Activated B cell treated with CpG ODN at 0.5 μM for 24 hours (primary cell): ENCODE measurements at regions not wholly inside any gene's neighbourhood (a gene's known extent, or its start where the extent isn't known, plus 50 kb on each side); places are given as distances from the start of the nearest gene placed in this dataset.

Source experiments
- ATAC-seq: fragments of 200-7000 bp; cut with Tn5 transposase; one replicate; pipeline ENCODE4 v1.10.0; 2021; ENCODE audit warnings: low read depth, mild to moderate bottlenecking, moderate library complexity
- CTCF ChIA-PET: fragments of 350-600 bp; sonication (Branson Sonifier 250); formaldehyde crosslinking; loops from one replicate; lab custom pipeline; 2021; ENCODE audit warnings: antibody characterized with exemption; lab: Charles Lee
- POLR2A ChIA-PET: fragments of 350-600 bp; sonication (Branson Sonifier 250); formaldehyde crosslinking; loops from one replicate; lab custom pipeline; 2021; ENCODE audit warnings: antibody characterized with exemption; lab: Charles Lee
- DNase-seq: peaks from one replicate; pipeline ENCODE4 v3.0.0; 2022
- H3K27ac Mint-ChIP-seq: one replicate; pipeline ENCODE4 v1.8.0; 2020; ENCODE audit warnings: mixed read lengths
- H3K27me3 Mint-ChIP-seq: one replicate; pipeline ENCODE4 v1.8.0; 2021; ENCODE audit warnings: mixed read lengths
- H3K36me3 Mint-ChIP-seq: one replicate; pipeline ENCODE4 v1.8.0; 2021; ENCODE audit warnings: low read depth, mixed read lengths
- H3K4me1 Mint-ChIP-seq: one replicate; pipeline ENCODE4 v1.8.0; 2021; ENCODE audit warnings: mixed read lengths
- H3K4me3 Mint-ChIP-seq: one replicate; pipeline ENCODE4 v1.8.0; 2020; ENCODE audit warnings: mild to moderate bottlenecking, mixed read lengths
- H3K9me3 Mint-ChIP-seq: one replicate; pipeline ENCODE4 v1.8.0; 2020; ENCODE audit warnings: mixed read lengths
- CTCF ChIP-seq: fragments of 200-600 bp; IDR thresholded peaks from one replicate; pipeline ENCODE4 v1.8.0; 2022; ENCODE audit warnings: antibody characterized with exemption, mild to moderate bottlenecking
- intact Hi-C: fragments of 100-400 bp; cut with micrococcal nuclease; formaldehyde crosslinking; loops from one replicate; pipeline ENCODE4 v1.15.1; 2024

- no peak for DNase-seq
- ChIA-PET POLR2A (no interaction called here), CTCF (no interaction called here)
- H3K4me1 Mint-ChIP-seq, result no peaks in the 10 kb centered on the region
- H3K27me3 Mint-ChIP-seq, result no peaks in the 10 kb centered on the region
- TF ChIP-seq CTCF, result no peak
- H3K9me3 Mint-ChIP-seq, result no peaks in the 10 kb centered on the region
- no peak for ATAC-seq
- no peaks in the 10 kb centered on the region for H3K36me3 Mint-ChIP-seq
- intact Hi-C loops, result no loop called here
- no peak overlapping the region for H3K4me3 Mint-ChIP-seq
- H3K27ac Mint-ChIP-seq, result no peak overlapping the region
Measured at GRCh38 chrX:69431420-69431819, 72.7 kb upstream of the NALF2 start.

- no peak for DNase-seq
- TF ChIP-seq CTCF, result no peak
- ChIA-PET CTCF (no interaction called here), POLR2A (no interaction called here)
- no peaks in the 10 kb centered on the region for H3K27me3 Mint-ChIP-seq
- no peaks in the 10 kb centered on the region for H3K9me3 Mint-ChIP-seq
- H3K4me3 Mint-ChIP-seq, result no peak overlapping the region
- intact Hi-C loops, result no loop called here
- ATAC-seq, result no peak
- H3K27ac Mint-ChIP-seq, result no peak overlapping the region
- no peaks in the 10 kb centered on the region for H3K36me3 Mint-ChIP-seq
- H3K4me1 Mint-ChIP-seq, result no peaks in the 10 kb centered on the region
Measured at GRCh38 chrX:69430785-69431184, 73.3 kb upstream of the NALF2 start.

GRCh38 chrX:69429339-69430015, 74.6 kb upstream of the NALF2 start:
- CTCF ChIA-PET, result no interaction called here
- intact Hi-C loops, result no loop called here
- ATAC-seq (no peak), DNase-seq (no peak)
- Mint-ChIP-seq H3K4me1 (no peaks in the 10 kb centered on the region), H3K4me3 (no peak overlapping the region), H3K27me3 (no peaks in the 10 kb centered on the region), H3K36me3 (no peaks in the 10 kb centered on the region), H3K9me3 (no peaks in the 10 kb centered on the region), H3K27ac (no peak overlapping the region)
- TF ChIP-seq CTCF, result no peak
- POLR2A ChIA-PET, result no interaction called here

GRCh38 chrX:69428216-69428615, 75.9 kb upstream of the NALF2 start:
- Mint-ChIP-seq H3K27me3 (no peaks in the 10 kb centered on the region), H3K36me3 (no peaks in the 10 kb centered on the region), H3K4me1 (no peaks in the 10 kb centered on the region), H3K9me3 (no peaks in the 10 kb centered on the region), H3K27ac (no peak overlapping the region), H3K4me3 (no peak overlapping the region)
- POLR2A ChIA-PET, result no interaction called here
- CTCF ChIA-PET, result no interaction called here
- TF ChIP-seq CTCF, result no peak
- ATAC-seq (no peak), DNase-seq (no peak)
- intact Hi-C loops, result no loop called here

GRCh38 chrX:69424910-69425309, 79.2 kb upstream of the NALF2 start:
- Mint-ChIP-seq H3K4me1 (no peaks in the 10 kb centered on the region), H3K4me3 (no peak overlapping the region), H3K27ac (no peak overlapping the region), H3K9me3 (no peaks in the 10 kb centered on the region), H3K36me3 (no peaks in the 10 kb centered on the region), H3K27me3 (no peaks in the 10 kb centered on the region)
- intact Hi-C loops, result no loop called here
- ATAC-seq (no peak), DNase-seq (no peak)
- ChIA-PET CTCF (no interaction called here), POLR2A (no interaction called here)
- no peak for TF ChIP-seq CTCF
